Brain microvascular endothelial cell (primary cell): ENCODE measurements at regions not wholly inside any gene's neighbourhood (a gene's known extent, or its start where the extent isn't known, plus 50 kb on each side); places are given as distances from the start of the nearest gene placed in this dataset.

Source experiments
- DNase-seq: peaks from one replicate; pipeline ENCODE4 v3.0.0-alpha.2; 2020
- H3K27ac ChIP-seq: fragments of 250-450 bp; sonication (Bioruptor Pico); 2 replicates; pipeline ENCODE4 v1.5.1; 2020; ENCODE audit warnings: mild to moderate bottlenecking, moderate library complexity
- H3K27me3 ChIP-seq: fragments of 250-450 bp; sonication (Bioruptor Pico); replicated peaks from 2 replicates; pipeline ENCODE4 v1.5.1; 2020; ENCODE audit warnings: mild to moderate bottlenecking
- H3K36me3 ChIP-seq: fragments of 250-450 bp; sonication (Bioruptor Pico); replicated peaks from 2 replicates; pipeline ENCODE4 v1.5.1; 2020; ENCODE audit warnings: mild to moderate bottlenecking
- H3K4me3 ChIP-seq: 2 replicates; pipeline ENCODE4 v1.5.1; 2011; ENCODE audit warnings: low read depth, mild to moderate bottlenecking, control low read depth, low read length, moderate library complexity
- in situ Hi-C: cut with HindIII; loops from 2 replicates; pipeline ENCODE4 v1.10.0; 2017; ENCODE audit warnings: low sequenced_read_pairs, low pct_ligation_motif_present
- TF ChIP-seq, protein P1 (sequence below): IDR thresholded peaks from 2 replicates; pipeline ENCODE4 v1.5.1; 2011; ENCODE audit warnings: low read depth, mild to moderate bottlenecking, moderate library complexity, low read length, control low read depth, inconsistent platforms; ENCODE audit errors: missing control alignments

DNA sequence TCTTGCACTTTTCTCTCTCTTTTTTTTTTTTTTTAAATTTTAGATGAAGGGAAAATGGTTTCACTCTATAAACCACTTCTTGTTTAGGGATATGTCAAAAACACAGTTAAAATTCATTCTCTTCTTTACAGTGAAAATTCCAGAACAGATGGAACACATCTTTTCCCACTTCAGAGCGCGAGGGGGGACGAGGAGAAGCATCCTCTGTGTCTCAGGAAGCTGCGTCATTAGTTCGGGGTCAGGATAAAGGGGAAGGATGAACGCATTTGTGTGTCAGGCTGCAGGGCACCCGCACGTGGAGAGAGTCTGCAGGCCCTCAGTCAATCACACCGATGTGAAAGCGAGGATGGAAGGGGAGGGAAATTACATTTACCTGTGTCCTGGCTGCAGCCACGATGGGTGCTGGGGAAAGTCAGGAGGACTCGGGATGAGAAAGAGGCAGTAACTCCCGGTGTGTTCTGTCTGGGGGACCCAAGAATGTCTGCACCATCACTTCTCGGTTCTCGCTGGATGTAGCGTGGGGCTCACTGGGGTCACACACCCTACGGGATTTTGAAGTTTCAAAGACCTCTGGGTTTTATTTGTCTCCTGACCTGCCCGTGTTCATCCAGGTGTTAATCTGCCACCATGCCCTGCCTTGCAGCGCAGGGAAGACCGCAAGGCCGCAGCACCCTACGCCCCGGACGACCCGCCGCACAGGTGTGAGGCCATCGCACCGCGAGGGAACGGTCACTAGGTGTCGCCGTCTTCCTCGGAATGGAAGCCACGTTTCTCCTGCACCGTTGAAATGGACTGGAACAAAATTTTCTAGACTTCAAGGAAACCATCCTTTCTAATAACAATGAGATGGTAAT is 66.7 kb upstream of the PITRM1 start:
- TF ChIP-seq, protein P1, sequence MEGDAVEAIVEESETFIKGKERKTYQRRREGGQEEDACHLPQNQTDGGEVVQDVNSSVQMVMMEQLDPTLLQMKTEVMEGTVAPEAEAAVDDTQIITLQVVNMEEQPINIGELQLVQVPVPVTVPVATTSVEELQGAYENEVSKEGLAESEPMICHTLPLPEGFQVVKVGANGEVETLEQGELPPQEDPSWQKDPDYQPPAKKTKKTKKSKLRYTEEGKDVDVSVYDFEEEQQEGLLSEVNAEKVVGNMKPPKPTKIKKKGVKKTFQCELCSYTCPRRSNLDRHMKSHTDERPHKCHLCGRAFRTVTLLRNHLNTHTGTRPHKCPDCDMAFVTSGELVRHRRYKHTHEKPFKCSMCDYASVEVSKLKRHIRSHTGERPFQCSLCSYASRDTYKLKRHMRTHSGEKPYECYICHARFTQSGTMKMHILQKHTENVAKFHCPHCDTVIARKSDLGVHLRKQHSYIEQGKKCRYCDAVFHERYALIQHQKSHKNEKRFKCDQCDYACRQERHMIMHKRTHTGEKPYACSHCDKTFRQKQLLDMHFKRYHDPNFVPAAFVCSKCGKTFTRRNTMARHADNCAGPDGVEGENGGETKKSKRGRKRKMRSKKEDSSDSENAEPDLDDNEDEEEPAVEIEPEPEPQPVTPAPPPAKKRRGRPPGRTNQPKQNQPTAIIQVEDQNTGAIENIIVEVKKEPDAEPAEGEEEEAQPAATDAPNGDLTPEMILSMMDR, result peak; percentile 94
- Histone ChIP-seq H3K4me3 (no peak overlapping the region), H3K27me3 (no peaks in the 10 kb centered on the region), H3K27ac (no peak overlapping the region), H3K36me3 (no peaks in the 10 kb centered on the region)
- in situ Hi-C loops, result loop anchor here (25.0 kb wide), 1 partner anchor 523 kb away; no protein-coding TSS in a partner anchor
- peak; percentile 44 for DNase-seq

DNA sequence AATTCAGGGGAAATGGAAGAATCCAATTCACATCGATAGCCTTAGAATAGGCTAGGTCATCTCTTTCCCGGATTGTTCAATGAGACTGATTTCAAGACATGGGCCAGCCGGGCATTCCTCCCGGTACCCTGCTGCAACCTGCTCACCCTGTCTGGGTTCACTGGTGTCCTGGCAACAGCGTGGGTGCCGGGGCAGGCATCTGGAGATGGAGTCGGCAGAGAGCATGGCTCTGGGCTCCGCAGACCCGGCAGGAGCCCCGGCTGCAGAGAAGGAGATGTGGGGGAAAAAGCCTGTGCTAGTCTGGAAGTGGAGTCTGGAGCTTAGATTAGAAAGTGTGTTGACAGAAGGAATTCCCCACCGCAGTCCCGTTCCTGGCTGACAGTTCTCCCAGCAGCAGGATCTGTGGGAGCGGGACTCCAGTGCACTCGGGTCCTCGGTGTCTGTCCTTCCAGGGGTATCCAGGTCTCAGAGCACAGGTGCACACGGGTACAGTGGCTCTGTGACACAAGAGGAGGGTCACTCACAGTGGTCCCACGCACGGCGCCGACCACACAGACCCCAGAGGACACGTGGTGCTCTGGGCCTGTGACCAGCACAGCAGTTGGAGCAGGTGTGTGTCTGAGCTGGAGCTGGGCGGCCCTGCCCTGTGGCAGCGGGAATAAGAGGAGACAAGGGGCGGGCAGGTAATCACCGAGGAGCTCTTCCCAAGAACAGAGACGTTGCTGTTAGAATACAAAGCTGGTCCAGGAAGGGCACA is 65.7 kb upstream of the PITRM1 start:
- in situ Hi-C loops, result loop anchor here (25.0 kb wide), 1 partner anchor 524 kb away; no protein-coding TSS in a partner anchor
- TF ChIP-seq, protein P1, result no peak
- Histone ChIP-seq H3K4me3 (no peak overlapping the region), H3K27ac (no peak overlapping the region), H3K27me3 (no peaks in the 10 kb centered on the region), H3K36me3 (no peaks in the 10 kb centered on the region)
- DNase-seq, result no peak

DNA sequence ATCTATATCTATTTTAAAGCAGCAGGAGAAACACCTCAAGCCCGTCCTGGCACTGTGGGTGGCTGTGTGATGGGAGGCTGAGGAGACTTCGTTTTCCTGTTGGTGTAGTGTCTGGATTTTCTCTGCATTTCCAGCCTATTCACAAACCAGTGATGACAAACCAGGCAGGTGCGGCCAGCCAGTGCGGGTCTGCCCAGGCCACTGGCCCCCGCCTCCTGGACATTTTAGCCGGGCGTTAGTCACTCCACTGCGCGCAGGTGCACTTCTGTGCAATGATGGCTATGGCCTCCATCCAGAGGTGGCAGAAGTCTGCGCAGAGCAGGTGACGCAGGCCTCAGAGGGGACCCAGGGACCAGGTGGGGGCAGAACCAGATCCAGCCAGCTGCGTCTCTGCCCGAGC is 64.9 kb upstream of the PITRM1 start:
- Histone ChIP-seq H3K36me3 (no peaks in the 10 kb centered on the region), H3K27ac (no peak overlapping the region), H3K27me3 (no peaks in the 10 kb centered on the region), H3K4me3 (no peak overlapping the region)
- in situ Hi-C loops, result loop anchor here (25.0 kb wide), 1 partner anchor 525 kb away; no protein-coding TSS in a partner anchor
- DNase-seq, result no peak
- TF ChIP-seq, protein P1, result no peak

DNA sequence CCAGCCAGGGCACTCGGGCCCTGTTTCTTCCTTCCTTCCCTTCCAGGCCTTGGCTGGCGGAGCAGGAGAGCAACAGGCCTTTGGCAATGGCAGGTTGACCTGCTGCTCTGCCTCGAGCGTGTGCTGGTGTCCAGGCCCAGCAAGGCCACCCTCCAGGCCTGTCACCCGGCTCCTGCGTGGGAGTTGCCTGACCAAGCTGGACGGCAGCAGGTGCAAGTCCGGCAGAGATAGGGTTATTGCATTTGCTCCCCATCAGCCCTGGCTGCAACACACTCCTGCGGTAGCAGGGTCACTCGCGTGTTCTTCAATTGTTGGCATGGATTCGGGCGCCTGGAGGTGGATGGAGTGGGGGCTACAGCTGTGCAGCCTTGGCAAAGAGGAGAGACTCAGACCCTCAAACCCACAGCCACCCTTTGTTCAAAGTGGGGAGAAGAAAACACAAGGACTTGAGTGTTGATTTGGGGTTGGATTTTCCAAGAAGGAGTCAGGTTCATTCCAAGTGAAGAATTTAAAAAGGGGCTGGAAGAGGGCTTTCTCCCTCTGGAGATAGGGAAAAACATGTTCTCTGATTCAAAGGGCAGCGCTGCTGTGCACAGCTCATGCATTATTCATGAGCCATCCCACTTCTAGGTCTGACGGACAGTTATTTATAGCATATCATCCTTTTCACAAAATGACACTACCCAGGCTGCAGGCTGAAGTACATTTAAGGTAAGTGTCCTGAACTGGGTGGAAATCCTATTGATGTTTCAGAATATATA is 64.2 kb upstream of the PITRM1 start:
- H3K4me3 ChIP-seq, result no peak overlapping the region
- no peaks in the 10 kb centered on the region for H3K36me3 ChIP-seq
- no peak for DNase-seq
- H3K27ac ChIP-seq, result no peak overlapping the region
- H3K27me3 ChIP-seq, result no peaks in the 10 kb centered on the region
- TF ChIP-seq, protein P1, result no peak
- in situ Hi-C loops, result loop anchor here (25.0 kb wide), 1 partner anchor 525 kb away; no protein-coding TSS in a partner anchor

DNA sequence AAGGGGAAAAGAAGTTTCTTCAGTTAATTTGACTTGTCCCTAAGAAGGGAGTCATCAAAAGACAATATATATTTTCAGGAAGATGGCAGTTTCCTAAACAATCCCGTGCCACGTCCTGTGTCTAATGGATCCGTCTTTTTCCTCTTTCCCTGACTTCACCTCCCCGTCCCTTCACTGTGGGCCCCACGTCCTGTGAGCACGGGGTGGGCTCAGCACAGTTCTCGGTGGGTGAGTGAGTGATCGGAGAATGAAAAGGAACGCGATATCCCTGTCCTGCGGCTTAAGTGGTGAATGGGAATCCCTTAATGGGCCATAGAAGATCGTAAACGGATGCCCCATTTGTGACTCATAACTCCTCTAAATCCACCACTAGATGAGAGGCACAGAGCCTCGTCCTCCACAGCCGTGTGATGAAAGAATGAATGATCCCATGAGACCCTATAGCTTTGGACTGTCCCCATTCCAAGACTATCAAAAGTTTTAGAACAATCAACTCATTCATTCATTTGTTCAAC is 63.5 kb upstream of the PITRM1 start:
- no peak for DNase-seq
- H3K36me3 ChIP-seq, result no peaks in the 10 kb centered on the region
- no peaks in the 10 kb centered on the region for H3K27me3 ChIP-seq
- in situ Hi-C loops, result loop anchor here (25.0 kb wide), 1 partner anchor 526 kb away; no protein-coding TSS in a partner anchor
- TF ChIP-seq, protein P1, result no peak
- H3K4me3 ChIP-seq, result no peak overlapping the region
- no peak overlapping the region for H3K27ac ChIP-seq
